Lower leg skin (tissue), 4 donors: ENCODE measurements at regions not wholly inside any gene's neighbourhood (a gene's known extent, or its start where the extent isn't known, plus 50 kb on each side); places are given as distances from the start of the nearest gene placed in this dataset.

ENCODE experiments used
- DNase-seq, 2 donors: peaks; one replicate each; pipeline ENCODE4 v3.0.0-alpha.2; 2019; ENCODE audit warnings: low spot score in 2 of 2
- H3K4me3 ChIP-seq: fragments of 200-600 bp; sonication (generic); 2 replicates; pipeline ENCODE4 v1.5.1; 2017; ENCODE audit warnings: mild to moderate bottlenecking, low read depth; ENCODE audit not compliant: poor library complexity, severe bottlenecking
- CTCF ChIP-seq, 3 donors: fragments of 450-650 bp; IDR thresholded peaks; one replicate each; pipeline ENCODE4 v1.5.1; 2016; ENCODE audit warnings: antibody characterized with exemption in 3 of 3, mild to moderate bottlenecking in 3 of 3, moderate library complexity in 2 of 3
- POLR2A ChIP-seq, 2 donors: fragments of 450-650 bp; IDR thresholded peaks; one replicate each; pipeline ENCODE4 v1.6.1; 2016 to 2017; ENCODE audit warnings: antibody characterized with exemption in 2 of 2, mild to moderate bottlenecking in 1 of 2, moderate library complexity in 1 of 2
- WGBS, 2 donors: methylation state at CpG; one replicate each; pipeline ENCODE4 v1.1.5; 2018; 5-methylcytosine and 5-hydroxymethylcytosine counted together
- intact Hi-C: fragments of 100-400 bp; cut with DNase I; formaldehyde crosslinking; loops from one replicate; pipeline ENCODE4 v1.15.0; 2023; ENCODE audit warnings: low total_unique reads

GRCh38 chr10:125273023-125273422, 112.7 kb upstream of the CTBP2 start:
- DNase-seq: peak in 1 of 2 donors; percentile 53
- H3K4me3 ChIP-seq: no peak overlapping the region
- TF ChIP-seq CTCF (IDR thresholded peaks at IDR 0.05): no peak
- TF ChIP-seq POLR2A (IDR thresholded peaks at IDR 0.05): no peak
- intact Hi-C loops: no loop called here
- WGBS, 2 donors: 83 to 86% methylated on average over 8 of the region's 8 CpGs

- intact Hi-C loops: no loop called here
- TF ChIP-seq CTCF (IDR thresholded peaks at IDR 0.05): no peak
- TF ChIP-seq POLR2A (IDR thresholded peaks at IDR 0.05): no peak
- DNase-seq: peak in 1 of 2 donors; percentile 20
- 68 to 83% methylated on average over 2 of the region's 2 CpGs for WGBS, 2 donors
- no peak overlapping the region for H3K4me3 ChIP-seq
Observed at GRCh38 chr10:125269716-125270115, 109.4 kb upstream of the CTBP2 start.

- H3K4me3 ChIP-seq: no peak overlapping the region
- peak in 1 of 2 donors; percentile 65 for DNase-seq
- 80 to 85% methylated on average over 13 of the region's 13 CpGs for WGBS, 2 donors
- intact Hi-C loops: no loop called here
- TF ChIP-seq POLR2A (IDR thresholded peaks at IDR 0.05): no peak
- no peak for TF ChIP-seq CTCF (IDR thresholded peaks at IDR 0.05)
Observed at GRCh38 chr10:125266966-125267365, 106.6 kb upstream of the CTBP2 start.

GRCh38 chr10:125266541-125266940, 106.2 kb upstream of the CTBP2 start:
- TF ChIP-seq CTCF (IDR thresholded peaks at IDR 0.05): no peak
- no peak for TF ChIP-seq POLR2A (IDR thresholded peaks at IDR 0.05)
- WGBS, 2 donors: 77 to 78% methylated on average over 14 of the region's 14 CpGs
- peak in 1 of 2 donors; percentile 69 for DNase-seq
- intact Hi-C loops: no loop called here
- H3K4me3 ChIP-seq: no peak overlapping the region

- no peak overlapping the region for H3K4me3 ChIP-seq
- intact Hi-C loops: no loop called here
- 80 to 82% methylated on average over 6 of the region's 6 CpGs for WGBS, 2 donors
- no peak for TF ChIP-seq POLR2A (IDR thresholded peaks at IDR 0.05)
- TF ChIP-seq CTCF (IDR thresholded peaks at IDR 0.05): no peak
- peak in 1 of 2 donors; percentile 69 for DNase-seq
Observed at GRCh38 chr10:125265579-125265955, 105.2 kb upstream of the CTBP2 start.
